ENCODE measurements at regions not wholly inside any gene's neighbourhood (a gene's known extent, or its start where the extent isn't known, plus 50 kb on each side); places are given as distances from the start of the nearest gene placed in this dataset.

GRCh38 chr11:70627219-70627618 lies 228.9 kb downstream of the CTTN start:
- no peak for TF ChIP-seq CTCF (IDR thresholded peaks at IDR 0.05)

- no peak for TF ChIP-seq CTCF (IDR thresholded peaks at IDR 0.05)
Measured at GRCh38 chr11:70628176-70628854, 230.0 kb downstream of the CTTN start.

GRCh38 chr11:70628855-70629844 lies 230.8 kb downstream of the CTTN start:
- TF ChIP-seq CTCF (IDR thresholded peaks at IDR 0.05), result no peak

GRCh38 chr11:70630068-70630467 lies 231.7 kb downstream of the CTTN start:
- TF ChIP-seq CTCF (IDR thresholded peaks at IDR 0.05), result no peak

- TF ChIP-seq CTCF (IDR thresholded peaks at IDR 0.05), result no peak
Measured at GRCh38 chr11:70630816-70631623, 232.7 kb downstream of the CTTN start.

- no peak for TF ChIP-seq CTCF (IDR thresholded peaks at IDR 0.05)
Measured at GRCh38 chr11:70631624-70632047, 233.3 kb downstream of the CTTN start.

- no peak for TF ChIP-seq CTCF (IDR thresholded peaks at IDR 0.05)
Measured at GRCh38 chr11:70633610-70634009, 235.3 kb downstream of the CTTN start.

Measured in LNCAP (cell line).